HG02981 (cell line): ENCODE measurements at regions not wholly inside any gene's neighbourhood (a gene's known extent, or its start where the extent isn't known, plus 50 kb on each side); places are given as distances from the start of the nearest gene placed in this dataset.
"Not testable (repeated sequence)": the region's sequence is repeated elsewhere in the genome, so short reads cannot be mapped to it uniquely, and the experiment has no call there.

ENCODE experiments used
- ATAC-seq: cut with Tn5 transposase; IDR thresholded peaks from one replicate; pipeline ENCODE4 v1.9.1; 2021; ENCODE audit warnings: mild to moderate bottlenecking, moderate library complexity; ENCODE audit not compliant: unreplicated experiment

DNA sequence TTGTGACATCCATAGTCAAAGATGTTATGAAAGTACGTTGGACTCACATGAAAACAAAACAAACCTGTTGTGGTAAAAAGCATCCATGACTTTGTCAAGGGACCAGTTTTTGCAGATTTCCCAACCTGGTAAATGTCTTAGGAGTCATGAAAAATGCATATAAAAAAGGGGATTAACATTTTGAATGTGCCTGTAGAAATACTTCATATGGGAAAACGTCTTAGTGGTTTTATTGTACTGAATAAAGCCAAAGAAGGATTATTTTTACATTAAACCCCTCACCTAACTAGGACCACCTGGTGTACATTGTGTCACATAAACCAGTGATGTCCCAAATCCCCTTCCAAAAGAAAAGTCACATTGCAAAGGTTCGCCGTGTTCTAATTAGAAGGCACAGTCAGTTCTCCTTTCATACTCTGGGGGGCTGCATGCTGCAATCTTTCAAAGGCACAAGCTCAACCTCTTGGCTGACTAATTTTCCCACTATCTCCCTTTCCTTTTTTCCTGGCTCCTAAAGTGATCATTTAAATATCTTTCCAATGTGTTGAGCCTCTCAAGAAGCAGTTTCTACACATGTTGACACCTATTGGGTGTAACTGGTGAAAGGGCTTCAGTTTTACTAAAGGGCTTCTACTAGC is 119.8 kb upstream of the SPAG17 start:
- no peak for ATAC-seq

DNA sequence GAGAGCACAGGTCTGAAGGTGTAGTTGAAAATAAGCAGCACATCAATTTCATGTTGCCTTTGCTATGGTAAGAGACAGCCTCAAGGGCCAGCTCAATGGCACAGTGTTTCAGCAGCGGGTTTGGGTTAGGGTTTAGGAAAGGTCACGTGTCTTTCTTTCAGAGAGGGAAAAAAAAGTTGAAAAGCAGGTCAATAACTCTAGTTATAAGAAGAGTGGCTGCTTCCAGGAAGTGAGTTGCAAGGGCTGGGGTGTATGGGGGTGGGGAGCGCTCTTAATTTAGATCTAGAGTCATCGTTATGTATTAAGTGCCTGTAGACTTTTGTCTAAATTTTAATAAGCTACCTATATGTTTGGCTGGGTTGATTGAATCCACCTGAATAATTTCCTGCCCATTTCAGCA is 118.5 kb upstream of the SPAG17 start:
- no peak for ATAC-seq

DNA sequence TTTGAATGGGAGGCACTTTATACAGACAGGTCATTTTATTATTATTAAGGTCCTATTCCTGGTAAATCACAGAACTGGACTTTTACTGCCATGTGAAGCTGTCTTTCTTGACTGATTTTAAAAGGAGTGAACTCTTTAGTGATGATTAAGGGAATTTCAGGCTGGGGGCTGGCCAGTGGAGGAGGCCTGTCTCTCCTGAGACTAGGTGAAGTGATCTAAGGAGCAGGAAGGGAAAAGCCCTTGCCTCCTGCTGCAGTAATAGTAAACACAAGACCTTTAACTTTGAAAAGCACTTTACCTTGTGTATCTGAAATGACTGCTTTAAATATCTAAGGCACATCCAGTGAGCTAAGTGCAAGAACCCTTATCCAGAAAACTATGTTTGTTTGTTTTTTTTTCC is 118.0 kb upstream of the SPAG17 start:
- no peak for ATAC-seq

DNA sequence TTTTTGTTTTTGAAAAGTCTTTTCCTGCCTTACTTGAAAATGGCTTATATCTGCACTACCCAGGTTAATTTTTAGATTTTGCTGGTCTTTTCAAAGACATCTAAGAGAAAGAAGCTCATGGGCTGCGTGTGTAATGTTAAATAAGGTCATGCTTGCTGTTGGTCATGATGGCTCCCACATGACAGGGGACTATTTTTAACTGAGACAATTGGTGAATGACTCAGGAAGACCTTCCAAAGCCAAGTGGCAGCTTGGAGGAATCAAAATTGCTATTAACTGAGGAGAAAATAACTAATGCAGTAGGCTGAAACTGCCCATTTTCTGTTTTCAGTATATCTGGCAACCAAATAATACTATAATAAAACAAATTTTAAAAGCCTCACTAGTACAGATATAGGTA is 117.1 kb upstream of the SPAG17 start:
- no peak for ATAC-seq

GRCh38 chr1:118300808-118301207 is 115.8 kb upstream of the SPAG17 start:
- ATAC-seq, result no peak

DNA sequence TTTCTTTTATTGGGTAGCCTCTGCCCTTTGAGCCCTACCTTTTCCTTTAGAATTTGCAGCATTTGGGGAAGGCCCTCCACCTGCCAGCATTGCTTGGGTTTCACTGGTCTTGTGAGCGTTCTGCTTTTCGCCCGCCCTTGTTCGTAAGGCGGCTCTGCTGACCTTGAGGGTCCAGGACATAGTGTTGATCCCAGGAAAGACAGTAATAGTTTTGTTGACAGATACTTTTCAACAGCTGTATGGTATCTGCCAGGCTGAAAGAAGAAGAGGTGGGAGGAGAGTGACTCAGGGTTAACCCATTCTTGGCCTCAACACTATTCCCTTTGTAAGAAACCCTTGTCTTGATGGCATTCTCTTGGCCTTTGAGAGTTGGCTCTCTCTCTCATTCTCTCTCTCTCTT is 113.4 kb upstream of the SPAG17 start:
- ATAC-seq, result no peak

DNA sequence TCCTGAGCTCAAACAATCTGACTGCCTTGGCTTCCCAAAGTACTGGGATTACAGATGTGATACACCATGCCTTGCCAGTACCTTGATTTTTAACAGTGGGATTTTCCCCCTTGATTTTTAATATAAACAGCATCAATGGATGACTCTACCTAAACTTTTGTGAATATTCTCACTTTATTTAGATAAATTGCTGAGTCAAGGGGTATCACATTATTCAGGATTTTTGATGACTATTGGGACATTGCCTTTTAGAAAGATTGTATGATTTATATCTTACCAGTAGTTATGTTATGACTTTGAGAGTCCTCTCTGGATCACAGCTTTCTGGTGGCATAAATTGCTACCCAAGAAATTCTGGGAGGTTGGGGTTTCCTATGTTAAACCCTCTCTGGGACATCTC is 112.5 kb upstream of the SPAG17 start:
- no peak for ATAC-seq

GRCh38 chr1:118294875-118295642 is 110.0 kb upstream of the SPAG17 start:
- no peak for ATAC-seq

DNA sequence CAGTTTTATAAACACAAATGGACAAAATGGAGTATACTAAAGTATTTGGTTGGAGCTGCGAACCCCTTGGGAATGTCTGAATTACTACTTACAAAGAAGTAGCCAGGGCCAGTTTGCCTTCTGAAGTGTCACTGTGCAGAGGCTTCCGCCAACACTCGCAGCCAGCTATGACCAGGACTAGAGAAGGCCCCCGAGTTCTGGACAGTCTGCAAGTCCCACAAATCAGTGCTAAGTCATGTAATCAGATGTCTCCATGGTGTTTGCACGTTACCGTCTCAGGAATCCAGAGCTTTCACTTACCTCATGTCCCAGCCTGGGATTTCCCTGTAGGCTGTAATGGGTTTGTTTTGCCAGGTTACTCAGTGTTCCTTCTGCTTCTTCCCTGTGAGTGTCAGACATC is 106.6 kb upstream of the SPAG17 start:
- no peak for ATAC-seq

- ATAC-seq, result no peak
Measured at GRCh38 chr1:118290571-118290970, 105.5 kb upstream of the SPAG17 start.

GRCh38 chr1:118290046-118290445 is 105.0 kb upstream of the SPAG17 start:
- ATAC-seq, result no peak

DNA sequence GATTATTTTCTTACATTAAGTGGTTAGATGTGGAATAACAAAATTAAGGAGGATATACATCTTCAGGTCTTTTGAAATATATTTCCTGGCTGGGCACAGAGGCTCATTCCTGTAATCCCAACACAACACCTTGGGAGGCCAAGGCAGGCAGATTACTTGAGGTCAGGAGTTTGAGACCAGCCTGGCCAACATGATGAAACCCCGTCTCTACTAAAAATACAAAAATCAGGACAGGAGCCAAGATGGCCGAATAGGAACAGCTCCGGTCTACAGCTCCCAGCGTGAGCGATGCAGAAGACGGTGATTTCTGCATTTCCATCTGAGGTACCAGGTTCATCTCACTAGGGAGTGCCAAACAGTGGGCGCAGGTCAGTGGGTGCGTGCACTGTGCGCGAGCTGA is 95.6 kb upstream of the SPAG17 start:
- not testable (repeated sequence) for ATAC-seq

DNA sequence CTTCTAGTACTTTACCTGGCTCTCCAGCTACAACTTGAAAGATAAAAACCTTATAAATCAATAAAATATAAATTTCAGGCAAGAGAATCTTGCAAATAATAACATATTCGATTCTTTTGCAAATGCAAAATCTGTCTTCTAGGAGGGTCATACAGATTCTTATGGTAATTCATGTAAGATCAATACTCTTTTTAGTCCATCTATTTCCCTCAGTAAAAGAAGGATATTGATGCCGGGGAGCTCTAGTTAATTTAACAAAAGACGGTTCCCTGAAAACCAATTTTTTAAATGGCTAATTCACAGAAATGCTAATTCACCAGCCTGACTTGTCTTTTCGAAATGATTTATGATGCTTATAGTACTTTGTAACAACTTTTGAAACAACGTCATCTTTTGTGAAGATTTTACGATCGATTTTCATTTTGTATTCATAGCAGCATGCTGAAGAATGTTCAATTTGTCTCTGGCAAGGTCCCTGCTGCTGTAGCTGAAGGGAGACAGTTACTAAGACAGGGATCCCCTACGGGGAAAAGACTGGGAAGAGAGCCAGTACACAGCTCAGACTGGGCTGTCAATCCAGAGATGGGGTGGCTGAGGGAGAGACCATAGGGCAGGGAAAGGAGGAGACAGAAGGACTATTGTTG is 90.6 kb upstream of the SPAG17 start:
- no peak for ATAC-seq

GRCh38 chr1:118272884-118273283 is 87.9 kb upstream of the SPAG17 start:
- ATAC-seq, result no peak

DNA sequence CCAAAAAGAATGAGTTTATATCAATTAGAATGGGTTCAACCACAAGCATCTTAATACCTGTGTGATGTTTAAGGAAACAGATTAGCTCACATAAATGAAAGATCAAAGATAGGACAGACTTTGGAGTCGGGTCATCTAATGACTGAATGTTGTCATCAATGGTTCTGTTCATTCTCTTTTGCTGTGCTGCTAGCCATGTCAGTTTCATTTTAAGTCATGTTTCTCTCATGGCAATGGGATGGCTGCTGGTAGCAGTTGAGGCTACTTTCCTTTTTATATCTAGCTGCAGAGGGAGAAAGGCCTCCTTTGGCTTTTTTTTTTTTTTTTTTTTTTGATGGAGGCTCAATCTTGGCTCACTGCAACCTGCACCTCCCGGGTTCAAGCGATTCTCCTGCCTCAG is 86.9 kb upstream of the SPAG17 start:
- ATAC-seq, result no peak

DNA sequence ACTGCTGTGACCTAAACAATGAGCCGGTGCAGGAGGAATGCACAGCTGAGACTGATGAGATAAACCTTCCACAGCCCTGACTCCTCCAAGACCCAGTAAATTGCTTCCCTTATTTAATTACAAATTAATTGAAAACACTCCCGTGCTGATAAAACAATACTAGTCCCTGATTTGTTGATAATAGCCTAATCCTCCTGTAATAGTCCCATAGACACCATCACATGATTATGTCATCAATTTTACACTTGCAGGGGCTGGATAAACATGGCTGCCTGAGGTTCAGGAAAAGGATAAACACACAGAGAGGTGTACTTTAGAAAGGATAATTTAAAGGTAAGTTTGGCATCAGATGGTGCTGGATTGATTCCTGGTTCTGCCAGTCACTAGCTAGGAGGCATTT is 84.6 kb upstream of the SPAG17 start:
- no peak for ATAC-seq

DNA sequence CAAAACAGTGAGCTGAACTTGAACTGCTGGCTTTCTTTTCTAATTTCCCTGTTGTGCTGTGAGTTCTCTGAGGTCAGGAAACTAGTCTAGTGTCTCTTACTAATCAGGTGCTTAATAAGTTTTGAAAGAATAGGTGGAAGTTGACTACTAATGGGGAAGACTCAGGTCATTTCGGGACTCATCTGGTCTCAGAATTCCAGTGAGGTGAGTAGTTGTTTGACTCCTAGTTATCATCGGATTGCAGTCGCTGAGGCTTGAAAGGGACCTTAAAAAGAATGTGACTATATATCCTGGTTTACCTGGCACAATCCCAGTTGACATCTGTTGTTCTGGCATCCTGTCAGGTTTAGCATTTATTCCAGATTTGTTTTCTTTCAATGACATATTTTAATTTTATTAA is 81.4 kb upstream of the SPAG17 start:
- ATAC-seq, result no peak

DNA sequence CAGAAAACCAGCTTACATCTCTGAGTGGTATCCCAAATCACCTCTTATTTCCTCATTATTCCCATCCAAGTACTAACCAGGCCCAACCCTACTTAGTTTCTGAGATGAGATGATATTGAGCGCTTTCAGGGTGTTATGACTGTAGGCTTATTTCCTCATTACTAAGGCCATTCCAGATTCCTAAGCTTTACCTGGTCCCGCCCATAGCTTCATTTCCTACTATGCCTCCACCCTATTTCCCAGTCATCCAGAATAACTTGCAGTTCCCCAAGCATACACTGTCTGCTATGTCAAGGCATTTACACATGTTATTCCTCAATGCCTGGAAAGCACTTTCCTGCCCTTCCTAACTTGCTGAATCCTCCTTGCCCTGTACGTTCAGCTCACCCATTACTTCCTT is 79.3 kb upstream of the SPAG17 start:
- ATAC-seq, result no peak

- no peak for ATAC-seq
Measured at GRCh38 chr1:118262865-118263264, 77.8 kb upstream of the SPAG17 start.

DNA sequence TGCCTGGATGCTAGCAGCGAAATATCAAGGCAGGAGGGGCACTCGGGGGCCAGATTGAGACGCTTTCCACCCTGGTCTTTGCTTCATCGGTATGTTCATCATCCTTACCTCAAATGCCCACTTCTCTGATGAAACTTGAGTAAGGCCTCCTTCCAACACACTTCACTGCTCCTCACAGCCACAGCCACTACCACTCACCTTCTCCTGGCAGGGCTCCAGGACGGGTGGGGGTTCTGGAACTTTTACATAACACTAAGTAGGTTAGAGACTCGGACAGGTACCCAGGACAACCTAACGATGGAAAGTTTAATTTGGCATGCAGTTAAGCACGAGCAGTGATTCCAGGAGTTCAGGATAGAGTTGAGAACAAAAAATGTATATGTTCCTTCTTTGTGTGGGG is 73.9 kb upstream of the SPAG17 start:
- no peak for ATAC-seq

DNA sequence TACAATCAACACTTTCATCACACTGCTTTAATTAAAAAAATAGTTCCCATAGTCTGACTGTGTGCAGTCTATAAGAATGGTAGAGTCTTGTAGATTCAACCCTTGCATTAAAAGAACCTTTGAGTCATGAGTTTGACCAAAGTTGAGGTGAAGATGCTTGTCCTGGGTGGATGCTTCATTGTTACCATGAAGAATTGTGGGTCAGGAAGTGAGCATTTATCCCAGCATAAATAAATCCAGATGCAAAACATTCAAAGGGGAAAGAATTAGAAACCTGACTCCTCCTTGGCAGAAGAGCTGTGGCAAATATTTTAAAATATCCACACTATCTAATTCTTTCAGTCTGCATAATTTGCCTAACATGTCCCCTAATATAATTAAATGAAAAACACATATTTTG is 72.9 kb upstream of the SPAG17 start:
- no peak for ATAC-seq
